ENCODE measurements at regions not wholly inside any gene's neighbourhood (a gene's known extent, or its start where the extent isn't known, plus 50 kb on each side); places are given as distances from the start of the nearest gene placed in this dataset.

DNA sequence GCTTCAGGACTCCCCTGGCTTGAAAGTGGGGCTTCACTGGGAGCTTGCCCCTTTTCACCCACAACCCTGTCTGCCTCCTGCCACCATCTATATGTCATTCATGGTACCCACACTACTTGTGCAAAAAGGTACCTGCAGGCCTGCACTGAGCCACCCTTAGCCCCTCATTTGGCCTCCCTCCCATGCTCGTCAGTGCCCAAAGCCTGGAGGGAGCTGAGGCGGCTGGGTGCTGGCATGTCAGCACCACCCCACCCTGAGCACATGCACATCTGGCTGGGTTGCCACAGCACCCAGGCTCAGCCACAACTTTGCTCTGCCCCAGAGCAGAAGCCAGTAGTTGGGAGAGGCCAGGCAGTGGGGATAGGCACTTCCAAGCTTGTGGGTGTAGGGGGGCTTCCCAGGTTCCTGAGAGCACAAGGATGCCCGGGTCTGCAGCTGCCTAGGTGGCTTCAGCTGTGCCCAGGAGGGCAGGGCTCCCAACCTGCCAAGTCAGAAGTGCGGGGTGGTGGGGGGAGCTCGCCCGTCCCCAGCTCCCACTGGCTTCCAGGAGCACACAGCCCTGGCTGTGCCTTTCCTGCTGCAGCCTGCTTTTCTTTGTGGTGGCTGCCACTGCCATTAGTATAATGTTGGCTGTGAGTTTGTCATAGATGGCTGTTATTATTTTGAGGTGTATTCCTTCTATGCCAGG, 1054.6 kb upstream of the EPHA6 start:
- TF ChIP-seq, protein P1, sequence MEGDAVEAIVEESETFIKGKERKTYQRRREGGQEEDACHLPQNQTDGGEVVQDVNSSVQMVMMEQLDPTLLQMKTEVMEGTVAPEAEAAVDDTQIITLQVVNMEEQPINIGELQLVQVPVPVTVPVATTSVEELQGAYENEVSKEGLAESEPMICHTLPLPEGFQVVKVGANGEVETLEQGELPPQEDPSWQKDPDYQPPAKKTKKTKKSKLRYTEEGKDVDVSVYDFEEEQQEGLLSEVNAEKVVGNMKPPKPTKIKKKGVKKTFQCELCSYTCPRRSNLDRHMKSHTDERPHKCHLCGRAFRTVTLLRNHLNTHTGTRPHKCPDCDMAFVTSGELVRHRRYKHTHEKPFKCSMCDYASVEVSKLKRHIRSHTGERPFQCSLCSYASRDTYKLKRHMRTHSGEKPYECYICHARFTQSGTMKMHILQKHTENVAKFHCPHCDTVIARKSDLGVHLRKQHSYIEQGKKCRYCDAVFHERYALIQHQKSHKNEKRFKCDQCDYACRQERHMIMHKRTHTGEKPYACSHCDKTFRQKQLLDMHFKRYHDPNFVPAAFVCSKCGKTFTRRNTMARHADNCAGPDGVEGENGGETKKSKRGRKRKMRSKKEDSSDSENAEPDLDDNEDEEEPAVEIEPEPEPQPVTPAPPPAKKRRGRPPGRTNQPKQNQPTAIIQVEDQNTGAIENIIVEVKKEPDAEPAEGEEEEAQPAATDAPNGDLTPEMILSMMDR (IDR thresholded peaks at IDR 0.05) = no peak
- no peak for TF ChIP-seq POLR2AphosphoS5 (IDR thresholded peaks at IDR 0.05)
- no peak for TF ChIP-seq EP300 (IDR thresholded peaks at IDR 0.05)
- TF ChIP-seq POLR2A (IDR thresholded peaks at IDR 0.05) = no peak
- no peak for DNase-seq
- no peaks in the 10 kb centered on the region for H3K36me3 ChIP-seq
- H3K9me3 ChIP-seq = peaks cover 0 to 14% (median 4%) of the 10 kb centered on the region in 4 donors
- no peak overlapping the region for H3K4me3 ChIP-seq
- H3K27ac ChIP-seq = no peak overlapping the region
- 77 to 84% (median 79%) methylated on average over 5 to 6 of the region's 6 CpGs for WGBS, 5 donors
- no peaks in the 10 kb centered on the region for H3K27me3 ChIP-seq
- H3K4me1 ChIP-seq = no peaks in the 10 kb centered on the region
- intact Hi-C loops (cut with DNase I; ENCODE audit: low total_unique reads) = no loop called here

DNA sequence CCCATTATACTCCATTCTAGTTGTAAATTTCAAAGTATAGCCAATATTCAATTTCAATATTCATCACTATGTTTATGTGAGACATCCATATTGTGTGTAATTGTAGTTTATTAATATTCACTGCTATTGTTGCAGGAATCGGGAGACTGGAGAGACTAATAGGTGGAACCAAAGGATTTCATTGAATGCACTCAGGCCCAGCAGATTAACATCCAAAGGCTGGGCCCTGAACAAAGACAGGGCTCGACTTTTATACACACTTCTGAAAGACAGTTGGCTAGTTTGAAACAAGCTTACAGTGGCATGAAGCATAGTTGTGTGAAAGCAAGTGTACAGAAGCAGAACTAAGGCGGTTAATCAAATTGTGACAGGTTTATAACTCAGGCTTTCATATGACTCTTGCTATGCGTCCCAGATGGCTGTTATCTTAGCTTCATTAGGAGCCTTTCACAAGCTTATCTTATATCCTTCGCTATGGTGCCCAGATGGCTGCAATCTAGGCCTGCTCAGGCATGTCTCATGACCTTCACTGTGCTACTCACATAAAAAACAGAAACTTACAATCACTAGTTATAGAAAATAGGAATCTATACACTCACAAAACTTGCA, 1038.8 kb upstream of the EPHA6 start:
- no peaks in the 10 kb centered on the region for H3K36me3 ChIP-seq
- TF ChIP-seq EP300 (IDR thresholded peaks at IDR 0.05) (no peak), POLR2AphosphoS5 (IDR thresholded peaks at IDR 0.05) (no peak), POLR2A (IDR thresholded peaks at IDR 0.05) (no peak)
- TF ChIP-seq, protein P1 (IDR thresholded peaks at IDR 0.05) = no peak
- intact Hi-C loops (cut with DNase I; ENCODE audit: low total_unique reads) = no loop called here
- no peaks in the 10 kb centered on the region for H3K4me1 ChIP-seq
- DNase-seq = no peak
- no peak overlapping the region for H3K27ac ChIP-seq
- peaks cover 0 to 23% (median 17%) of the 10 kb centered on the region in 4 donors for H3K9me3 ChIP-seq
- H3K4me3 ChIP-seq = no peak overlapping the region
- H3K27me3 ChIP-seq = no peaks in the 10 kb centered on the region
- WGBS, 5 donors = 64 to 71% (median 69%) methylated on average over 5 of the region's 5 CpGs

DNA sequence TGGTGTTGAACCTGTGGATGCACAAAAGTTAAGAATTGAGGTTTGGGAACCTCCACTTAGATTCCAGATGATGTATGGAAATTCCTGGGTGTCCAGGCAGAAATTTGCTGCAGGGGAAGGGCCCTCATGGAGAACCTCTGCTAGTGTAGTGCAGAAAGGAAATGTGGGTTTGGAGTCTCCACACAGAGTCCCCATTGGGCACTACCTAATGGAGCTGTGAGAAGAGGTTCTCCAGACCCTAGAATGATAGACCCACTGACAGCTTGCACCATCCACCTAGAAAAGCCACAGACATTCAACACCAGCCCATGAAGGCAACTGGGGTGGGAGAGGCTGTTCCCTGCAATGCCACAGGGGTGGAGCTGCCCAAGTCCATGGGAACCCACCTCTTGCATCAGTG, 1032.8 kb upstream of the EPHA6 start:
- Histone ChIP-seq H3K4me1 (no peaks in the 10 kb centered on the region), H3K27ac (no peak overlapping the region), H3K9me3 (peaks cover 0 to 4% (median 1%) of the 10 kb centered on the region in 4 donors), H3K27me3 (no peaks in the 10 kb centered on the region), H3K36me3 (no peaks in the 10 kb centered on the region), H3K4me3 (no peak overlapping the region)
- intact Hi-C loops (cut with DNase I; ENCODE audit: low total_unique reads) = no loop called here
- TF ChIP-seq POLR2A (IDR thresholded peaks at IDR 0.05) (no peak), POLR2AphosphoS5 (IDR thresholded peaks at IDR 0.05) (no peak), EP300 (IDR thresholded peaks at IDR 0.05) (no peak)
- TF ChIP-seq, protein P1 (IDR thresholded peaks at IDR 0.05) = no peak
- no peak for DNase-seq

- intact Hi-C loops (cut with DNase I; ENCODE audit: low total_unique reads) = no loop called here
- H3K9me3 ChIP-seq = no peaks in the 10 kb centered on the region
- no peak overlapping the region for H3K27ac ChIP-seq
- TF ChIP-seq, protein P1 (IDR thresholded peaks at IDR 0.05) = no peak
- TF ChIP-seq POLR2AphosphoS5 (IDR thresholded peaks at IDR 0.05) (no peak), EP300 (IDR thresholded peaks at IDR 0.05) (no peak), POLR2A (IDR thresholded peaks at IDR 0.05) (no peak)
- 62 to 73% (median 69%) methylated on average over 1 of the region's 1 CpG for WGBS, 5 donors
- H3K27me3 ChIP-seq = no peaks in the 10 kb centered on the region
- H3K4me3 ChIP-seq = no peak overlapping the region
- H3K36me3 ChIP-seq = no peaks in the 10 kb centered on the region
- DNase-seq = no peak
- no peaks in the 10 kb centered on the region for H3K4me1 ChIP-seq
These were observed 1025.3 kb upstream of the EPHA6 start for GRCh38 chr3:95789111-95789510.

Measured in stomach (tissue), 8 donors.